ENCODE measurements at regions not wholly inside any gene's neighbourhood (a gene's known extent, or its start where the extent isn't known, plus 50 kb on each side); places are given as distances from the start of the nearest gene placed in this dataset.
"Not testable (repeated sequence)": the region's sequence is repeated elsewhere in the genome, so short reads cannot be mapped to it uniquely, and the experiment has no call there.

- no peak for DNase-seq
These were observed 92.5 kb upstream of the FRMD4A start for GRCh38 chr10:14423111-14423744.

DNA sequence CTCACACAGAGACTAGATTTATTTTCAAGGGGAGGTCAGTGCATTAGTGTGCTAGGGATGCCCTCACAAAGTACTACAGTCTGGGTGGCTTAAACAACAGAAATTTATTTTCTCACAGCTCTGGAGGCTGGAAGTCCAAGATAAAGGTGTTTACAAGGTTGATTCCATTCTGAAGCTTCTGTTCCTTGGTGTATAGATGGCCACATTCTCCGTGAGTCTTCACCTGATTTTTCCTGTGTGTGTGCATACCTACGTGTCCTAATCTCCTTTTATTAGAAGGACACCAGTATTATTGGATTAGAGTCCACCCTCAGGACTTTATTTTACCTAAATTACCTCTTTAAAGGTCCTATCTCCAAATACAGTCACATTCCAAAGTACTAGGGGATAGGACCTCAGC lies 91.7 kb upstream of the FRMD4A start:
- no peak for DNase-seq

DNA sequence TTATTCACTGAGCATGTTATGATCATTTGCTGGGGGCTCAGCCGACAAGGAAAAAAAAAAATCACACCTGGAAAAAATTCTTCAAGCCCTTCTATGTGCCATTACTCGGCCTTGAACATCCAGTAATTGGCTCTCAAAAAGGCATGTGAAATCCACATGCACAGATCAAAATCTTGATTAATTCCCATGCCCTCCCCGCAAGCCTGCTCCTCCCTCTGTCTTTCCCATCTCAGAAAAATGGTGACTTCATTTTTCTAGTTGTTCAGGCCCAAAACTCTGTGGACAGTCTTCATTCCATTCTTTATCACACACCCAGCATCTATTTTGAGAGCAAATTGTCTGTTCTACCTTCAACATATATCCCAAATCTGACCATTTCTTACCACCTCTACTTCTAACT lies 91.2 kb upstream of the FRMD4A start:
- no peak for DNase-seq

- DNase-seq, result not testable (repeated sequence)
These were observed 86.6 kb upstream of the FRMD4A start for GRCh38 chr10:14417336-14417735.

GRCh38 chr10:14416308-14416700 lies 85.6 kb upstream of the FRMD4A start:
- DNase-seq, result no peak

- DNase-seq, result no peak
These were observed 85.1 kb upstream of the FRMD4A start for GRCh38 chr10:14415676-14416307.

DNA sequence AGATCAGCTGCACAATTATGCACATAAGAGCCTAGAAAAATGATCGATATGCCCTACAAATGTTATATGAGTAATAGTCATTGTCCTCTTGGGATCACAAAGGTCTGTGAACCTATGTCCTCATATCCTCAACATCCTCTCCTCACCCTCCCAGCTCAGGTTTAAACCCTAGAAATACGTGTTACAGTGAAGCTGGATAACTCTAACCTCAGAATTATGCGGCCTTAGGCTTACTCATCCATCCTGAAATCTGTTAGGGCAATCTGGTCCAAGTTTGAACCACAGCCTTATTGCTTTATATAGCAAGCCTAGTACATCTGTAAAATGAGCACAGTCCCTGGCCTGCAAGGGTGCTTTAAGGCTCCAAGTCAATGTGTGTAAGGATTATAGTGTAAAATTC lies 84.2 kb upstream of the FRMD4A start:
- DNase-seq, result no peak

DNA sequence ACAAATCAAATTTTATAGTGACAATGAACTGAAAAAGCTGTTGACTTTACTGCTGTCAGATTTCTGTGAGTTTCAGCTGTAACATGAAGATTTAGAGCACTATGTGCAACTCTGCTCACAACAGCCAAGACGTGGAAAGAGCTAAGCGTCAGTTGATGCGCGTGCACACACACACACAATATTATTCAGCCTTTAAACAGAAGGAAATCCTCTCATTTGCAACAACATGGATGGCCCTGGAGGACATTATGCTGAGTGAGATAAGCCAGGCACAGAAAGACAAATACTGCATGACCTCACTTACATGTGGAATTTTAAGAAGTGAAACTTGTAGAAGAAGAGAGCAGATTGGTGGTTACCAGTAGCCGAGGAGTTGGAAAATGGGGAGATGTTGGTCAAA lies 82.8 kb upstream of the FRMD4A start:
- no peak for DNase-seq

DNA sequence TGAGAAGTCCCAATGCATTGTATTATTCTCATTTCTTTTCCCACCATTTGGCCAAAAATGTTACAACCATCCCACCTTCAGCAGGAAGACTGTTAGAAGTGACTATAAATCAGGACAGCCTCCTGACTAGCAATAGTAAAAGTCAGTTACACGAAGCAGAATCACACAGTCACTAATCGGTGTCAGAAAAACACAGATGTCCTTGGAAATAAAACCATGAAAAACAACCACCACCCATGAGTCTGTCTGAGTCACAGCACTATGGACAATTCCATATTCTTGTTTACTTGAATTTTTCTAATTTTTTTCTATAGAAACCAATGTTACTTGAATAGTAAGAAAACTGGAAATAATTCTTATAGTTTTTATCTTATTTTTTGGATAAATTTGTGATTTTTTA lies 81.9 kb upstream of the FRMD4A start:
- no peak for DNase-seq

DNA sequence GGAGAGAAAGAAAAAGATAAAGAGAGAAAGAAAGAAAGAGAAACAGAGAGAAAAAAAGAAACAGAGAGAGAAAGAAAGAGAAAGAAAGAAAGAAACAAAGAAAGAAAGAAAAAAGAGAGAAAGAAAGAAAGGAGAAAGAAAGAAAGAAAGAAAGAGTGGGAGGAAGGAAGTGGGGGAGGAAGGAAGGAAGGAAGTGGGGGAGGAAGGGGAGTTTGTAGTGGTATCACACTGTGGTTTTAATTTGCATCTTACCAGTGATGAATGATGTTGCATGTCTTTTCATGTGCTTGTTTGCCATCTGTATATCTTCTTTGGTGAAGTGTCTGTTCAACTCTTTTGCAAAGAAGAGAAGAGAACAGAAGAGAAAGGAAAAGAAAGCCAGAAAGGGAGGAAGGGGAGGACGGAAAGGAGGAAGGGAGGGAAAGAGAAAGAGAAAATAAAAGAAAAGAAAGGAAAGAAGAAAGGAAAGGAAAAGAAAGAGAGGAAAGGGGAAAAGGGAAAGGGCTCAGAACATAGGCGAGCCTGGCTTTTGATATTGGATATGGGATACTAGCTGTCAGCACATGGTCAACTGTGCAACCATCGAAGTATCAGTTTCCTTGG lies 79.2 kb upstream of the FRMD4A start:
- DNase-seq, result no peak

DNA sequence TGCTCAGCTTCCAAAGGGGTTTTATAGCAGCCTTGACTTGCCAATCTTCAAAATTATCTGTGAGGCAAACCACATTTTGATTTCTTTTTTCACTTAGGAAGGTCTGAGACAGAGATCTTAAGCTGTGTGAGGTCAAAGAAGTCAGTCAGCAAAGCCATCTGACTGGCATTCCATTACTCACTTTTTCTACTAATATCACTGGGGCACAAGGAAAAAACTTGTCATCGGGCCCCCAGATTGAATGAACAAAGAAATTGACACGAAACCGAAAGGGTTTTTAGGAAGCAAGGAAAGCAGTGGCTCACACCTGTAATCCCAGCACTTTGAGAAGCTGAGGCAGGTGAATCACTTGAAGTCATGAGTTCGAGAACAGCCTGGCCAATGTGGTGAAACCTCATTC lies 78.5 kb upstream of the FRMD4A start:
- peak; percentile 53 for DNase-seq

DNA sequence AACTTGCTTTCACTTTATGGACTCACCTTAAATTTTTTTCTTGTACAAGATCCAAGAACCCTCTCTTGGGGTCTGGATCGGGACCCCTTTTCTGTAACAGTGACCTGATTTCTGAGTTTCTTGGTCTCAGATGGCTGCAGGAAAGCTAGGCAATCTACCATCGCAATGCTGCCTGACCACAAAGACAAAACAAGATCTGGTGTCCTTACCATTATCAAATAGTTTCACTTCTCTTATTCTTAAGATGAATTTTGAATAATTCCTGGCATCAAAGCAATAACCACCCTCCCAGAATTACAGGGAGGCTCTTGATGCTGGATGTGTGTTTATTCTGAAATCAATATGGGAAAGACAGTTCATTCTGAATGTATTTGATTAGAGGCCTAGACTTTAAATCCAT lies 77.4 kb upstream of the FRMD4A start:
- no peak for DNase-seq

DNA sequence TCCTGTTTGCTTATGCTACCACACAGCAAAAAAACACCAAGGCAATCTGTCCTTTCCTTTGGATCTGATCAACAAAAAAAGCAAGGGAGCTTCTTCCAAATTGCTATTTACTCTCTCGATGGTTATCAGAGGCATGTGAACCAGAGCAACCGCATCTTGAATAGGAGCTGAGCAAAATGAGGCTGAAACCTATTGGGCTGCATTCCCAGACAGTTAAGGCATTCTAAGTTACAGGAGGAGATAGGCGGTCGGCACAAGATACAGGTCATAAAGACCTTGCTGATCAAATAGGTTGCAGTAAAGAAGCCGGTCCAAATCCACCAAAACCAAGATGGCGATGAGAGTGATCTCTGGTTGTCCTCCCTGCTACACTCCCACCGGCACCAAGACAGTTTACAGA lies 76.8 kb upstream of the FRMD4A start:
- DNase-seq, result no peak

DNA sequence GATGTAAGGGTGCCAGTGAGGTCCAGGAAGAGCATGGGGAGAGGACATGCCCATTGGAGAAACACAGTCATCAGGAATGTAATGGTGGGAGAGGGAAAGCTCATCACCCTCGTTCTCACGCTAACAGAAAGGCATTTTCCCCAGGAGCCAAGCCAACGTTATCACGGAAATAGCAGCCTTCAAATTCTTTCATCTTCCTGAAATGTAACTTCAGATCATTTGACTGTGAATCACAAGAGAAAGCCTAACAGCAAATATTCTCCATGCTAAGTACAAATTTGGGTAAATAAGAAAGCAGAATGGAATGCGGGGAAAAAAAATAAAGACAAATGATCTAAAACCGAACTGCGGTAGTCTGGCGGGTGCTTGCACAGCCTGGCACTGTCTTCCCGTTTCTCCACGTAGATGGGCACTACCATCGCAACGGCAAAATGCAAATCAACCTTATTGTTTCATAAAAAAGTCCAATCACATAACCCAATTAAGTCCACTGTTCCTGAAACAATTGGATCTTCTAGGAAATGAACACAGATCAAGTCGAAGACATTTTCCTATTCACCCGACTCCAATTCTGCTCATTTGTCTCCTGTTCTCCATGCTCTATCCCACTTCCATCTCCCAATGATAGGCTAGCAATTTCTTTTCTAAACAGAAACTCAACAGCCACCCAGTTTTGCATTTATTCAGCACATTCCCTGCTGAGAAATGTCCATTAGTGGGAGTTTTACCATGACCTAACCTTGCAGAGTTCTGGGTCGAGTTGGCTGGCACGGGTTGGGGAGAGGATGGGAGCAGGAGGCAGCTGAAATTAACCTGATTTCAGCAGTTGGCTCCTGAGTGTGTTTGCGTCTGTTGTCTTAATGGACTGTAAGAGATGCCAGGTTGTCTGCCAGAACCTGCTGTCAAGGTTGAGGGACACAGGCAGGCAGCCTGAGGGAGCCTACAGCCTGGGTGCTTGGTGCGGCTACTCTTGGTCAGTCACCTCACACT lies 74.6 kb upstream of the FRMD4A start:
- DNase-seq, result no peak

GRCh38 chr10:14403881-14404623 lies 73.3 kb upstream of the FRMD4A start:
- no peak for DNase-seq

DNA sequence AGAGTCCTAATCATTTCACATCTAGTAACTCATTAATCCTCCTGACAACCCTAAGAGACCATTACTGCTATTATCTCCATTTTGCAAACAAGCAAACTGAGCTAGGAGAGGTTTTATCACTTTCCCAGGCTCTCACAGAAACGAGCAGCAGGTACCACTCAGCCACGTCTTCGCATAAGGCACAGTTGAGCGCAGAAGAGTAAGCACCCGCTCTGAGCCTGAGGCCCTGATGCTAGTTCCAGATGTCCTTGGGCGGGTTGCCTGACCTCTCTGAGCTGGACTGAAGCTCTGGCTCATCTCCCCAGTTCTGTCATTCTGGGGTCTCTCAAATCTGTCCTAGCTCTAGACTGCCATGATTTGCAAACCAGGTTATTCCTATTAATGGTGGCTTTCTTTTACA lies 72.6 kb upstream of the FRMD4A start:
- DNase-seq, result no peak

GRCh38 chr10:14399641-14400040 lies 68.9 kb upstream of the FRMD4A start:
- no peak for DNase-seq

- DNase-seq, result no peak
These were observed 66.3 kb upstream of the FRMD4A start for GRCh38 chr10:14397066-14397465.

DNA sequence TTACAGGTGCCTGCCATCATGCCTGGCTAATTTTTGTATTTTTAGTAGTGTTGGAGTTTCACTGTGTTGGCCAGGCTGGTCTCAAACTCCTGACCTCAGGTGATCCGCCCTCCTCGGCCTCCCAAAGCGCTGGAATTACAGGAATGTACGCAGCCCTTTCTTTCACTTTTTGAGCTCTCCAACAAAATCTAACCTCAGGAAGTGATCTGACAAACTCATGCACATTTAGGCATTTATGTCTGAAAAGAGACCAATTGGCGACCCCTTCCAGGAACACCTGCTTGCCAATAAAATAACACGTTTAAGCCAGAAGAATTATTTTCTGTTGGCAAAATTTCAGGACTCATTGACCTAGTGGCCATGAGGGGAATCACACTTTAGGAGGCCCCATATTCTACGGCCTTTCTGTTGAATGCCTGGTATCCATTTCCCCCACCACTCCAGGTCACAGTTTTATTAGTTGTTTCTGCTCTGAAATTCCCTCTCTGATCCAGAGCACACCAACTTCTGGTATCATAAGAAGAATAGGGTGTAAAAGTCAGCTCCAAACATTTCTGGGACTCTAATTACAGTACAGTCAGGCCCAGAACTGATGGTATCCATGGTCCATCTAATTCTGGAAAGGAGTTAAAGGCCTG lies 65.8 kb upstream of the FRMD4A start:
- no peak for DNase-seq

GRCh38 chr10:14394179-14394578 lies 63.5 kb upstream of the FRMD4A start:
- no peak for DNase-seq

GRCh38 chr10:14391342-14391741 lies 60.6 kb upstream of the FRMD4A start:
- DNase-seq, result no peak

DNA sequence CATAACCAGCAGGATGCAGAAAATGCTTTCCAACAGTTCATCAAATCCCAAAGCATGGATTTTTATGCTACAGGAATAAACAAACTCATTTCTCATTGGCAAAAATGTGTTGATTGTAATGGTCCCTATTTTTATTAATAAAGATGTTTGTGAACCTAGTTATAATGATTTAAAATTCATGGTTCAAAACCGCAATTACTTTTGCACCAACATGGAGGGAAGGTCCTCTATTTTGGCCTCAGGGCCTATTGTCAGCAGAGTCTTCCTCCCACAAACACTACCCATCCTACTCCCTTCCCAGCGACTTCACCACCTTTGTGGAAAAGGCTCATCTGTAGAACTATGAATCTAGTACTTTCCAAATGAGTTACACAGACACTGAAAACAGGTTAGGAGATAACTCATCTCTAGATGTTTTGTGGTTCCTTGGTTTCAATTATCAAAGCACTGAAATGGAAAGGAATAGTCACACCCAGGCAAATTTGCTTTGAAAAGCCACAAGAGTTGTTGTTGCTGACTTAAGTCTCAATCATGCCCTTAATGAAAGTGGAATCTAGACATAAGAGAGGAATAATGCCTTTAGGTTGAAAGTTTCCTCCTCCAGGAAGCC lies 59.4 kb upstream of the FRMD4A start:
- DNase-seq, result no peak
